Inflammatory macrophage (primary cell): ENCODE measurements at regions not wholly inside any gene's neighbourhood (a gene's known extent, or its start where the extent isn't known, plus 50 kb on each side); places are given as distances from the start of the nearest gene placed in this dataset.
"Not testable (repeated sequence)": the region's sequence is repeated elsewhere in the genome, so short reads cannot be mapped to it uniquely, and the experiment has no call there.

ENCODE experiments used
- DNase-seq, 2 donors: peaks; one replicate each; pipeline ENCODE4 v3.0.0-alpha.2; 2020 to 2022

DNA sequence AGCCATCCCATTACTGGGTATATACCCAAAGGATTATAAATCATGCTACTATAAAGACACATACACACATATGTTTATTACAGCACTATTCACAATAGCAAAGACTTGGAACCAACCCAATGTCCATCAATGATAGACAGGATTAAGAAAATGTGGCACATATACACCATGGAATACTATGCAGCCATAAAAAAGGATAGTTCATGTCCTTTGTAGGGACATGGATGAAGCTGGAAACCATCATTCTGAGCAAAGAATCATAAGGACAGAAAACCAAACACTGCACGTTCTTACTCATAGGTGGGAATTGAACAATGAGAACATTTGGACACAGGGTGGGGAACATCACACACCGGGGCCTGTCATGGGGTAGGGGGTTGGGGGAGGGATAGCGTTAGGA is 60.3 kb upstream of the NMU start:
- not testable (repeated sequence) for DNase-seq

- no peak for DNase-seq
These were observed 70.4 kb upstream of the NMU start for GRCh38 chr4:55706541-55706940.

DNA sequence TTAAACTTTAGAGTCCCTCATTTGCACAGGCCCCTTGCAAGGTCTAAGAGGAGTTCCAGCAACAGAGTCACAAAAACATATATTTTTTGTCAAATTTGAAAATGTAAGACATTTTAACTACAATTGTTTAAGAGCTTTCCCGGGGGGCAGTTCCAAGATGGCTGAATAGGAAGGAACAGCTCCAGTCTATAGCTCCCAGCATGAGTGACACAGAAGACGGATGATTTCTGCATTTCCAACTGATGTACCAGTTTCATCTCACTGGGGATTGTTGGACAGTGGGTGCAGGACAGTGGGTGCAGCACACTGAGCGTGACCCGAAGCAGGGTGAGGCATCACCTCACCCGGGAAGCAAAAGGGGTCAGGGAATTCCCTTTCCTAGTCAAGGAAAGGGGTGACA is 71.4 kb upstream of the NMU start:
- DNase-seq, result no peak

DNA sequence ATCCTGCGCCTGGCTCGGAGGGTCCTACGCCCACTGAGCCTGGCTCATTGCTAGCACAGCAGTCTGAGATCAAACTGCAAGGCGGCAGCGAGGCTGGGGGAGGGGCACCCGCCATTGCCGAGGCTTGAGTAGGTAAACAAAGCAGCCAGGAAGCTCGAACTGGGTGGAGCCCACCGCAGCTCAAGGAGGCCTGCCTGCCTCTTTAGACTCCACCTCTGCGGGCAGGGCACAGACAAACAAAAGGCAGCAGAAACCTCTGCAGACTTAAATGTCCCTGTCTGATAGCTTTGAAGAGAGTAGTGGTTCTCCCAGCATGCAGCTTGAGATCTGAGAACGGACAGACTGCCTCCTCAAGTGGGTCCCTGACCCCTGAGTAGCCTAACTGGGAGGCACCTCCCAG is 71.9 kb upstream of the NMU start:
- DNase-seq, result not testable (repeated sequence)

DNA sequence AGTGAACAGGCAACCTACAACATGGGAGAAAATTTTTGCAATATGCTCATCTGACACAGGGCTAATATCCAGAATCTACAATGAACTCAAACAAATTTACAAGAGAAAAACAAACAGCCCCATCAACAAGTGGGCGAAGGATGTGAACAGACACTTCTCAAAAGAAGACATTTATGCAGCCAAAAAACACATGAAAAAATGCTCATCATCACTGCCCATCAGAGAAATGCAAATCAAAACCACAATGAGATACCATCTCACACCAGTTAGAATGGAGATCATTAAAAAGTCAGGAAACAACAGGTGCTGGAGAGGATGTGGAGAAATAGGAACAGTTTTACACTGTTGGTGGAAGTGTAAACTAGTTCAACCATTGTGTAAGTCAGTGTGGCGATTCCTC is 76.7 kb upstream of the NMU start:
- not testable (repeated sequence) for DNase-seq

- no peak for DNase-seq
These were observed 85.6 kb upstream of the NMU start for GRCh38 chr4:55721651-55722050.

GRCh38 chr4:55722132-55722531 is 86.0 kb upstream of the NMU start:
- no peak for DNase-seq

DNA sequence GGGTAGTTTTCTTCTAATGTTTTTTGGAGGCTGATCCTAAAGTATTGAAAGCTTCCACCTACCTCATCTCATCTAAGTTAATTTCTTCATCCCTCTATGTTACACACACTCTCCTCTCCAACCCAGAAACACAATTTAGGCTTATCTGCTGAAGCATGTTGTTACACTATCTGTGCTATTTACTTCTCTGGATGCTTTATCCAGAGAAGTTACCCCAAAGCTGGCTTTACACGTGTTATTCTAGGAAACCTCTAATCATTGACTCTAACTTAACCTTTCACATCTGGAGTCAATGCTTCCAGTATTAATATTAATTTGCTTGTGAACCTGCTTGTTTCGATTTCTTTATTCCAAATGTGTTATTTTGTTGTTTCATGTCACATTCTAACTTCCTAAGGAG is 87.3 kb upstream of the NMU start:
- no peak for DNase-seq

GRCh38 chr4:55725057-55725456 is 89.0 kb upstream of the NMU start:
- DNase-seq, result no peak

DNA sequence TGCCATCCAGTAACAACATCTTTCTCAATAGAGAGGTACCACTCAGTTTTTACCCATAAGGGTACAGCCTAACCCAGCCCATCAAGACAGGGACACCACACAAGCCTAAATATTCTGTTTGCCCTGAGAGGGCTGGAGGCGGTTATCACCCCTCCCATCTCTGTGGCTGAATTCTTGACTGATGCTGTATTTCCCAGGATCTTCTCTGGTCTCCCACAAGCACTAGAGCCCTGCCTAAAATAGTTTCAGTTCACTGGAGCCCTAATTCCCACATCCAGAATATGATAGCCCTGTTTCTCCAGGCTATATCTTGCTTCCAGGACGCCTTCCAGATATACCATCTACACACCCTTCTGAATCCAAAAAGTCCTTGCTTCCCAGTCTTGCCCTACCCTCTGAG is 91.6 kb upstream of the NMU start:
- DNase-seq, result no peak

GRCh38 chr4:55729351-55730279 is 90.0 kb upstream of the EXOC1L start:
- no peak for DNase-seq

DNA sequence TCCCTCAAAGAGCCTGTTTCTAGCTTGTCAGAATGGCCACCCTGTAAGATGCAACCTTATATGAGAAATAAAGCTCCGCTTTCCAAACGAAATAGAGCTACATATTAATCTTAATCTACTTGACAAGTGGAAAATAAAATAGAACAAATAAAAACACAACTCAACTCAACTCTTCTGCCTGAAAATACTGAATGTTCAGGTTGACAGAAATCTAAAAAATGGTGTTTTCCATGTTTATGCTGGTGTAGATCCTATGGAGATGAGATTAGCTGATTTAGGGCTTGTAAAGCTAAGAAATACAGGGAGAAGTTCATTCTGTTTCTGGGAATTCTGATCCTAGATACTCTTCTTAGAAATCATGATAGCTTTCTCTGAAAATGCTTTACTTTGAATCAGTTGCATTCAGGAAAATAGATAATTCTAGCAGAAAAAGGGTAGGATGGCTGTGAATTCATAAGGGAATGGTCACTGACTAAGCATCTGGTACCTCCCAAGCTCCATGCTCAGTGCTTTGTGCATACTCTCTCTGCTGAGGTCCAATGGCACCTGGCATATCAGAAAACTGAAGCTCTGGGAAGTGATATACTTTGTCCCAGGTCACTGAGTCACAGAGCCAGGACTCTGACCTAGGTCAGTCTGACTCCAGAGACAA is 89.2 kb upstream of the EXOC1L start:
- DNase-seq, result no peak

- no peak for DNase-seq
These were observed 87.6 kb upstream of the EXOC1L start for GRCh38 chr4:55731959-55732358.

- DNase-seq, result no peak
These were observed 86.7 kb upstream of the EXOC1L start for GRCh38 chr4:55732864-55733263.

- DNase-seq, result no peak
These were observed 85.7 kb upstream of the EXOC1L start for GRCh38 chr4:55733932-55734331.

DNA sequence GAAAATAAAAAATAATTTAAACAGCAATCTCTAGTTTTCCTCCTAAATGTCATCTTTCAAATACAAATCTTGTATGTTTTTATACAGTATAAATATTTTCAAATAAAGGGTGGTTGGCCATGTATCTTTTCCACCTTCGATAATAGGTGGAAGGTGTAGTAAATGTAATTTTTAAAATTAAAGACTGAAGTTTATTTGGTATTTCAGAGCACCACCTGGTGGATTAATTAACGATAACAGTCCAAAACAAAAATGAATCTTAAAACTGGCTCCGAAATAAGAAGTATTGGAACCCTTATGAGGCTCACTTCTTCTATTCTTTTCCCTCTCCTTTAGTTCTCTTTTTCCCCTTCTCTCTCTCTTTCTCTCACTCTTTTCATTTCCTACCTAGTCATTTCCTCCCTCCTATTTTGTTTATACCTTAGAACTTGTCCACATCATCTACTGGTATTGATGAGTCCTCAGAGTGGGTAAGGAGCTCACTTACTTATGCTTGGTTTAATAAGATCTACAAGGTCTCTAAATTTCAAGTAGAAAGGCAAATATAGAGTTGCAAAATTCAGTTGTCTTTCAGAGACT is 82.9 kb upstream of the EXOC1L start:
- peak in 1 of 2 donors; percentile 21 for DNase-seq

- DNase-seq, result no peak
These were observed 76.9 kb upstream of the EXOC1L start for GRCh38 chr4:55742655-55743202.

DNA sequence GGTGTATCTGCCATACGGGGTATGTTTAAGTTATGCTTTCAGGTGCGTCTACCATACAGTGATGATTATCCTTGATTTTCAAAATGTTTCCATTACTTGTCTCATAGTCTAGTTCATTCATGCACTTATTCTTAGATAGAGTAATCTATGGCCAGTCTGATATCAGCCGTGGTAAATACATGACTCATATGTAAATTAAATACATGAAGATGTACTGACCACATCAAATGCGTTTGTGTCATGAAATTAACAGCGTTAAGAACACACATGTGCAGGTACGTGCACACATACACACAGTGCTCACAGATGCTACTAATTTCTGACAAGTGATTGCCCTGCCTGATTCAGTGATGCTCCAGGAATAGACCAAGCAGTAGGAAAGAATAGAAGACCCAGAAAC is 75.2 kb upstream of the EXOC1L start:
- no peak for DNase-seq

DNA sequence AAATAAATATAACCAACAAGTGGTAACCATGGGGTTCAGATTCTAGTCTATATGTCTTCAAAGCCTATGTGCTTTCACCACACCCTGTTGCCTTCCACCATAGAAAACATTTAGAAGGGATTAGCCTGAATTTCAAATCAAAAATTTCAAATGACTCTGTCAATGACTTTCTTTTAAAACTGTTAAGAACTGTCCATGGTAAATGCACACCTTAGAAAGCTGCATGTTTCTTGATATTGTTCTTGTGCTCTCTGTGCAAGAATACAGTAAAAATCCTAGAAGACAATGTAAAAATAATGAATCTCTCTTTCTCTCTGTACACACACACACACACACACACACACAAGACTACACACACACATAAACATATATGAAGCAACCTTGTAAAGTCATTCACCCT is 74.6 kb upstream of the EXOC1L start:
- no peak for DNase-seq

- DNase-seq, result no peak
These were observed 71.8 kb upstream of the EXOC1L start for GRCh38 chr4:55747793-55748192.

DNA sequence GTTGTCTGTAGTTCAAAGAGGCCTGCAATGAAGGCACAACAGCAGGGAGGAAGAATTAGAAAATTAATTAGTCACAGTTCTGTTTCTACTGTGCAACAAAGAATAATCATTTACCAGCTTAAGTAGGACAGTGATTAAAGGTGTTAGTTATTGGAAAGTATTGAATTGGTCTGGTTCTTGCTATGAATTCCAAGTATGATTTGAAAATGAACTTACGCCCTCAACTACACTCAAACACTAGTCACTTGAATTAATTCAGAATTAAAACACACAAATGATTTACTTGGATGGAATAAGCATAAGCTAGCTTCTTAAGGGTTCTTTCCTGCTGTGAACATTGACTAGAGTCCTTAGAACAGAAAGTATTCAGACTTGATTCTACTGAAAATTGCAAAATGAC is 69.9 kb upstream of the EXOC1L start:
- DNase-seq, result no peak

GRCh38 chr4:55752810-55753209 is 66.8 kb upstream of the EXOC1L start:
- DNase-seq, result no peak

DNA sequence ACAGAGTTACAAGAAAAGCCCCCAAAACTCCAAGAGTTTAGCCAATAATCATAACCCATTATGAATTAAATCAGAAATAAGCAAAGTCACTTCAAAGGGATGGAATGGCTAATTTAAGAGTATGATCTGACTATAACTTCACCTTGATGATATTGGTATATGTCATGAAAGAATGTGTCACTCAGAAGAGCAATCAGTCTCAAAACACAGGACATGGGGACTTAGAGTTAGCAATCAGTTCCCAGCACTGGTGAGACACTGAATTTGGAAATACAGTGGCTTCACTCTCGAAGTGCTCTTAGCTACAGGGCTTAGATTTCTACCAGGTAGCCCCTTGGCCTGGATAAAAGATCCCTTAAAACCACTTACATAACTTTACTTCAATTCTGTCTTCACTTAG is 65.7 kb upstream of the EXOC1L start:
- DNase-seq, result no peak
